ENCODE measurements at regions not wholly inside any gene's neighbourhood (a gene's known extent, or its start where the extent isn't known, plus 50 kb on each side); places are given as distances from the start of the nearest gene placed in this dataset.
"Not testable (repeated sequence)": the region's sequence is repeated elsewhere in the genome, so short reads cannot be mapped to it uniquely, and the experiment has no call there.

DNA sequence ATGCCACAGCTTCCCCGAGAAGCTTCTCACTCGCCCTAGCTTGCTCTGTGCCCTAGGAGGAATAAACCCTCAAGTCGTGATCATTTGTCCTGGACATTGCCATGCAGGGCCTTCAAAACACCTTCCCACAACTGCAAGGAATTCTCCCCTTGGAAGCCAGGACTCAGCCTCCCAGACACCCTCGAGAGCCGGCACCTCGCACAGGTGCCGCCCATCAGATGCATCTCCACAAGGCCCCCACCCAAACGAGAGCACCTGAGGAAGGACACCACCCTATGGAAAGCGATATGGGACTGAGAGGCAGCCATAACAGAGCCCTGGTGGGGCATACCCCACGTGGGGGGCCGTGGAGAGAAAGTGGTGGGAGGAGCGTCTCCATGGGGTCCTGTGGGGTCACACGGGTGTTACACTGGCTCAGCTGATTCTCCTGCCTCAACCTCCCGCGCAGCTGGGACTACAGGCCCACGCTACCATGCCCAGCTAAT, 77.6 kb upstream of the FOXK1 start:
- 71% methylated on average over 12 of the region's 16 CpGs for WGBS (ENCODE audit: insufficient coverage, low coverage, low lambda C conversion rate, missing lambda C conversion rate)
- no peak for DNase-seq
- TF ChIP-seq POLR2A (IDR thresholded peaks at IDR 0.05), result no peak
- TF ChIP-seq CTCF (IDR thresholded peaks at IDR 0.05), result no peak
- Histone ChIP-seq H3K4me1 (no peaks in the 10 kb centered on the region), H3K36me3 (no peaks in the 10 kb centered on the region), H3K4me3 (no peak overlapping the region), H3K9me3 (no peaks in the 10 kb centered on the region), H3K27ac (no peak overlapping the region), H3K27me3 (no peaks in the 10 kb centered on the region)
- no peak for ATAC-seq
- intact Hi-C loops (cut with DNase I), result no loop called here

DNA sequence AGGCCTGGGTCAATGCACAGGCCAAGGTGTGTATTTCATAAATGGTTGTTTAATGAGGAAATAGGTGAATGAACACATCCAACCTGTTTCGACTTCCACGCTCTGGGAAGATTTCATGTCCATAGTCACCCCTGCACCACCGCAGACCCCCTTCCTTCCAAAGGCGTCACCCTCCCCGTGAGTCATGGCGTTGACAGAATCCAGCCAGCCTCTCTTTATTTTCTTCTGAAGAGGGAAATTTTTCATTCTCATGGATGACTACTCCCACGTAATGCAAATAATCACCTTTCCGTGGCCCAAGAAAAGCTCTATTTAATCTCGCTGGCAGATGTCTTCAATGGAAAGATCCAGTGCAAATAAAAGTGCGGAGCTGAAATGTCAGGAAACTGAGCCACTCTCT, 75.3 kb upstream of the FOXK1 start:
- DNase-seq (no peak), ATAC-seq (no peak)
- H3K36me3 ChIP-seq, result no peaks in the 10 kb centered on the region
- TF ChIP-seq POLR2A (IDR thresholded peaks at IDR 0.05) (no peak), CTCF (IDR thresholded peaks at IDR 0.05) (no peak)
- 79% methylated on average over 10 of the region's 10 CpGs for WGBS (ENCODE audit: insufficient coverage, low coverage, low lambda C conversion rate, missing lambda C conversion rate)
- H3K4me3 ChIP-seq, result no peak overlapping the region
- intact Hi-C loops (cut with DNase I), result no loop called here
- H3K4me1 ChIP-seq, result no peaks in the 10 kb centered on the region
- H3K27me3 ChIP-seq, result no peaks in the 10 kb centered on the region
- H3K9me3 ChIP-seq, result no peaks in the 10 kb centered on the region
- no peak overlapping the region for H3K27ac ChIP-seq

- H3K27ac ChIP-seq, result no peak overlapping the region
- no peaks in the 10 kb centered on the region for H3K27me3 ChIP-seq
- no peak overlapping the region for H3K4me3 ChIP-seq
- no peaks in the 10 kb centered on the region for H3K36me3 ChIP-seq
- intact Hi-C loops (cut with DNase I), result no loop called here
- ATAC-seq (no peak), DNase-seq (peak in 1 of 3 donors; percentile 19)
- 64% methylated on average over 10 of the region's 14 CpGs for WGBS (ENCODE audit: insufficient coverage, low coverage, low lambda C conversion rate, missing lambda C conversion rate)
- TF ChIP-seq CTCF (IDR thresholded peaks at IDR 0.05), result no peak
- TF ChIP-seq POLR2A (IDR thresholded peaks at IDR 0.05), result no peak
- H3K4me1 ChIP-seq, result no peaks in the 10 kb centered on the region
- H3K9me3 ChIP-seq, result no peaks in the 10 kb centered on the region
Observed at GRCh38 chr7:4607311-4607729, 74.8 kb upstream of the FOXK1 start.

GRCh38 chr7:4609576-4609975, 72.5 kb upstream of the FOXK1 start:
- no CpG with 5 or more reads among the region's 7 CpGs for WGBS (ENCODE audit: insufficient coverage, low coverage, low lambda C conversion rate, missing lambda C conversion rate)
- peak in 1 of 3 donors; percentile 25 for DNase-seq
- ATAC-seq; intact Hi-C loops (cut with DNase I); H3K9me3 ChIP-seq; H3K4me3 ChIP-seq; H3K4me1 ChIP-seq; H3K27ac ChIP-seq; H3K36me3 ChIP-seq; H3K27me3 ChIP-seq: not testable (repeated sequence)

DNA sequence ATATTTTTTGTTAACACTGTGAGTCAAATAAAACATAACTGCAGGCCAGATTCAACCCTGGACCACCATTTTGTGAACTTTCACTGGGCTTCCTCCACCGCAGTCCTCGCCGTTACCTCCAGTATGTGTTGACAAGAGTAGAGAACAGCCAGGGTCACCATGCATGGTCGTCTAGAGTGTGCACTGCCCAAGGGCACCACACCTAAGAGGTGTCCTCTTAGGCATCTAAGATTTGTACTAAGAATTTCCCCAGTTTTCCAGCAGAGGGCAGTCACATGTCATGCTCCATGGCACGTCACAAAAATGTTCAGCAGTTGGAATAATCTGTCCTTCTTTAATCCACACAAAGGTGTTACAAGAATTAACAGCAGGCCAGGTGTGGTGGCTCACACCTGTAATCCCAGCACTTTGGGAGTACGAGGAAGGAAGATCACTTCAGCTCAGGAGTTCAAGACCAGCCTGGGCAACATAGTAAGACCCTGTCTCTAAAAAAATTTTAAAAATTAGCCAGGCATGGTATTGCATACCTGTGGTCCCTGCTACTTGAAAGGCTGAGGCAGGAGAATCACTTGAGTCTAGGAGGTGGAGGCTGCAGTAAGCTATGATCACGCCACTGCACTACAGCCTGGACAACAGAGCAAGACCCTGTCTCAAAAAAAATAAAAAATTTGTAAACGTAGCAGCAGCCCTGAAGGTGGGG, 71.2 kb upstream of the FOXK1 start:
- 27% methylated on average over 8 of the region's 8 CpGs for WGBS (ENCODE audit: insufficient coverage, low coverage, low lambda C conversion rate, missing lambda C conversion rate)
- H3K27me3 ChIP-seq, result no peaks in the 10 kb centered on the region
- H3K4me1 ChIP-seq, result no peaks in the 10 kb centered on the region
- no peaks in the 10 kb centered on the region for H3K36me3 ChIP-seq
- ATAC-seq (peak; percentile 85 to 91 (median 89)), DNase-seq (peak in 2 of 3 donors; percentile 39 to 60)
- intact Hi-C loops (cut with DNase I), result loop anchor here in 1 of 2 donors (10.0 kb wide), 1 partner anchor 144 kb away; no protein-coding TSS in a partner anchor
- H3K27ac ChIP-seq, result no peak overlapping the region
- H3K9me3 ChIP-seq, result no peaks in the 10 kb centered on the region
- H3K4me3 ChIP-seq, result no peak overlapping the region
- TF ChIP-seq CTCF (IDR thresholded peaks at IDR 0.05) (peak; percentile 72 to 93 (median 82)), POLR2A (IDR thresholded peaks at IDR 0.05) (no peak)
